K562 (cell line): ENCODE measurements at regions not wholly inside any gene's neighbourhood (a gene's known extent, or its start where the extent isn't known, plus 50 kb on each side); places are given as distances from the start of the nearest gene placed in this dataset.

Experiments
- ASH1L ChIP-seq: fragments of 450-650 bp; IDR thresholded peaks from 2 replicates; pipeline ENCODE4 v1.6.1; 2018; ENCODE audit warnings: borderline replicate concordance, mild to moderate bottlenecking, low read depth; ENCODE audit not compliant: partially characterized antibody
- CTCF ChIP-seq, 3 experiments: IDR thresholded peaks in 2 of 3; conservative IDR thresholded peaks in 1 of 3; 2 replicates each; pipeline ENCODE4 v1.5.1; 2011 to 2012; ENCODE audit warnings: low read length in 3 of 3, mild to moderate bottlenecking in 3 of 3, control low read depth in 2 of 3, improper control_type of control experiment in 1 of 3, inconsistent platforms in 1 of 3, low read depth in 1 of 3, mixed read lengths in 1 of 3, moderate library complexity in 1 of 3; ENCODE audit not compliant: insufficient read depth in 2 of 3
- E2F5 ChIP-seq: sonication (generic); formaldehyde crosslinking; IDR thresholded peaks from 2 replicates; pipeline ENCODE4 v1.8.0; 2022; ENCODE audit warnings: mild to moderate bottlenecking, missing genetic modification reagents
- EP300 ChIP-seq: IDR thresholded peaks from 2 replicates; pipeline ENCODE4 v1.6.1; 2012; ENCODE audit warnings: low read length, improper control_type of control experiment
- MAFF ChIP-seq: IDR thresholded peaks from 2 replicates; pipeline ENCODE4 v1.6.1; 2012; ENCODE audit warnings: low read length, improper control_type of control experiment
- POLR2A ChIP-seq: fragments of 450-650 bp; conservative IDR thresholded peaks from 2 replicates; pipeline ENCODE4 v1.6.1; 2016
- SRF ChIP-seq, 2 experiments: fragments of 250-450, 450-650 bp in 1 of 2; sonication (Bioruptor Pico) in 1 of 2; sonication (generic) in 1 of 2; formaldehyde crosslinking; IDR thresholded peaks; 2 replicates each; pipeline versions ENCODE4 v1.5.0 to v1.5.1; 2020 to 2022; ENCODE audit warnings: mild to moderate bottlenecking in 1 of 2, missing genetic modification reagents in 1 of 2
- ZNF133 ChIP-seq: fragments of 250-450 bp; sonication (Bioruptor Pico); IDR thresholded peaks from 2 replicates; pipeline ENCODE4 v1.4.0; 2020; ENCODE audit warnings: mild to moderate bottlenecking
- ZNF384 ChIP-seq: IDR thresholded peaks from 2 replicates; pipeline ENCODE4 v1.6.1; 2012; ENCODE audit warnings: low read depth, low read length, improper control_type of control experiment

- TF ChIP-seq CTCF (IDR thresholded peaks at IDR 0.05 in 2 of 3, conservative IDR thresholded peaks at IDR 0.05 in 1 of 3; ENCODE audit: insufficient read depth in 2 of 3, low read depth in 1 of 3, low read length in 3 of 3) (no peak), ZNF133 (no peak), MAFF (no peak), ASH1L (no peak), E2F5 (CRISPR knock-in tag) (no peak), SRF (CRISPR knock-in tag; IDR thresholded peaks at IDR 0.05) (no peak), ZNF384 (no peak), POLR2A (no peak), EP300 (no peak)
Observed at GRCh38 chr1:80064524-80064923, 1058.0 kb upstream of the ADGRL4 start.
